Esophagus muscularis mucosa (tissue), 4 donors: ENCODE measurements at regions not wholly inside any gene's neighbourhood (a gene's known extent, or its start where the extent isn't known, plus 50 kb on each side); places are given as distances from the start of the nearest gene placed in this dataset.

Experiments
- CTCF ChIP-seq, 3 experiments: fragments of 200-600 bp in 2 of 3; fragments of 450-650 bp in 1 of 3; sonication (generic) in 2 of 3; IDR thresholded peaks; one replicate each; pipeline ENCODE4 v1.5.1; 2017 to 2019; ENCODE audit warnings: antibody characterized with exemption in 3 of 3, mild to moderate bottlenecking in 2 of 3, moderate library complexity in 1 of 3
- EP300 ChIP-seq: sonication (generic); formaldehyde crosslinking; IDR thresholded peaks from one replicate; pipeline ENCODE4 v1.6.1; 2017; ENCODE audit warnings: antibody characterized with exemption
- POLR2A ChIP-seq: fragments of 450-650 bp; IDR thresholded peaks from one replicate; pipeline ENCODE4 v1.6.1; 2017; ENCODE audit warnings: antibody characterized with exemption, moderate library complexity, mild to moderate bottlenecking, low read depth
- POLR2AphosphoS5 ChIP-seq, 2 donors: sonication (generic); formaldehyde crosslinking; IDR thresholded peaks; one replicate each; pipeline ENCODE4 v1.6.1; 2017; ENCODE audit warnings: antibody characterized with exemption in 2 of 2

DNA sequence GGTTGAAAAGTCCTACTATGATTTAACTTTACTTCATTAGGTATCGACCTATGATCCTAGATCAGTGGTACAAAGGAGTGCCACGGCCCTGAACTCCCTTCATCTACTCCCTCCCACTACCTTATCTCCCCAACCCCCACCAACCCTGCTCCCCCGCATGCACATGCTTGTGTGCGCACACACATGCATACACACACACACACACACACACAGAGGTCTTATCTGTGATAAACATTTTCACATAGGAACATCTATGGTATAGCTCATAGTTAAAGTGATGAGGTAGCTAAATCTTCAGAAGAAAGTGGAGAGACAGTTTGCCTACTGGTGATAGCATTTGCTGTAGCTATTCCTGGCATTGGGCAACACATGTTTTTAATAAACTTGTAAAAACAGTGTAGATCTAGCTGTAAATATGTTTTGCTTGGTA is 471.3 kb downstream of the ZEB2 start:
- TF ChIP-seq CTCF (IDR thresholded peaks at IDR 0.05) (no peak), POLR2A (no peak), POLR2AphosphoS5 (IDR thresholded peaks at IDR 0.05) (no peak), EP300 (no peak)
